BE2C (cell line): ENCODE measurements at regions not wholly inside any gene's neighbourhood (a gene's known extent, or its start where the extent isn't known, plus 50 kb on each side); places are given as distances from the start of the nearest gene placed in this dataset.

Experiments used
- DNase-seq: peaks from one replicate; pipeline ENCODE4 v3.0.0-alpha.2; 2020
- H3K27me3 ChIP-seq: fragments of 250-450 bp; sonication (Bioruptor Pico); 2 replicates; pipeline ENCODE4 v1.5.1; 2020; ENCODE audit warnings: mild to moderate bottlenecking
- H3K36me3 ChIP-seq: fragments of 250-450 bp; sonication (Bioruptor Pico); 2 replicates; pipeline ENCODE4 v1.5.1; 2020; ENCODE audit warnings: mild to moderate bottlenecking
- H3K4me1 ChIP-seq: fragments of 250-450 bp; sonication (Bioruptor Pico); 2 replicates; pipeline ENCODE4 v1.5.1; 2020
- H3K4me3 ChIP-seq: 2 replicates; pipeline ENCODE4 v1.5.1; 2011; ENCODE audit warnings: low read depth, low read length
- H3K9me3 ChIP-seq: fragments of 250-450 bp; sonication (Bioruptor Pico); 2 replicates; pipeline ENCODE4 v1.5.1; 2020
- CTCF ChIP-seq: IDR thresholded peaks from 2 replicates; pipeline ENCODE4 v1.5.1; 2012; ENCODE audit warnings: mild to moderate bottlenecking, low read depth, low read length

DNA sequence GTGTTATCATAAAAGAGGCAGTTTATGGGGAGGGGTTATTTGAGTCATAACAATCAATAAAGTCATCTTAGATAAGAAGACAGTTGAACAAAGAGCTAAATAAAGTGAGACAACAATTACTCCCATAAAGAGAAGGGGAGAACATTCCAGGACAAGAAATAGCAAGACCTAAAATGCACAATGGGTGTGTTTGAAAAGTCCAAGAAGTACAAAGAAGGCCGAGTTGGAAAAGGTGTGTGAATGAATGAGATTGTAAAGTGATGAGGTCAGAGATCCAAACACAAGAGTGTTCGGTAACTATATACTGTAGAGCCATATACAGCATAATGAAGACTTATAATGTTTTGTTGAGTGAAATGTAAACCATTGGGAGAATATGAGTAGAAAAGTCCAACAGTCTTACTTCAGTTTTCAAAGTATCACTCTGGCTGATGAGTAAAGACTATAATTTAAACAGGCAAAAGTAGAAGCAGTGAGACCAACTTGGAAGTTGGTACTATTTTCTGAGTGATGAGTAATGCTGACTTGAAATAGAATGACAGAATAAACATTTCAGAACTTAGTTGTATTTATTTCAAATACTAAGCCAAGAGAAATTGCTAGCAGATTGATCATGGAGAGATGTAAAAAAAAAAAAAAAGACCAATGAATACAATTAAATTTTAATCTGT, 868.7 kb upstream of the CDH9 start:
- Histone ChIP-seq H3K4me3 (no peak overlapping the region), H3K9me3 (no peaks in the 10 kb centered on the region), H3K4me1 (peaks cover 4% of the 10 kb centered on the region), H3K27me3 (no peaks in the 10 kb centered on the region), H3K36me3 (no peaks in the 10 kb centered on the region)
- DNase-seq = no peak
- TF ChIP-seq CTCF = no peak

DNA sequence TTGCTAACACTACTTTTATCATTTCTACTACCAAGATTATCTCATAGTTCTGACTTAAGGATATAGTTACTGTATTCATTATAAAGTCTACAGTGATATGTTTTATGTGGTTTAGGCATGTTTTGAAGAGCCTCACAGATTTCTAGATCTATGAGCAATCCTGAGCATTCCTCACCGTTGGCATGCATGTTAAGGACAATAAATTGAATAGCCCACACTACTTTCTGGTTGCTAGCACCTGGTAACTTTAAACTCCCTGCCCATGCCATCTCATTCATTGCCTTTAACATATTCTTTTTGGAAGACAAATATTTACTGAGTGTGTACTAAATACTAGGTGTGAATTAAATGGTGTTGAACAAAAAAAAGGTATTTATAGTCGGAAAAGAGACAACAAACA, 868.1 kb upstream of the CDH9 start:
- TF ChIP-seq CTCF = no peak
- DNase-seq = no peak
- no peaks in the 10 kb centered on the region for H3K27me3 ChIP-seq
- H3K36me3 ChIP-seq = no peaks in the 10 kb centered on the region
- no peak overlapping the region for H3K4me3 ChIP-seq
- H3K4me1 ChIP-seq = peaks cover 4% of the 10 kb centered on the region
- H3K9me3 ChIP-seq = no peaks in the 10 kb centered on the region

DNA sequence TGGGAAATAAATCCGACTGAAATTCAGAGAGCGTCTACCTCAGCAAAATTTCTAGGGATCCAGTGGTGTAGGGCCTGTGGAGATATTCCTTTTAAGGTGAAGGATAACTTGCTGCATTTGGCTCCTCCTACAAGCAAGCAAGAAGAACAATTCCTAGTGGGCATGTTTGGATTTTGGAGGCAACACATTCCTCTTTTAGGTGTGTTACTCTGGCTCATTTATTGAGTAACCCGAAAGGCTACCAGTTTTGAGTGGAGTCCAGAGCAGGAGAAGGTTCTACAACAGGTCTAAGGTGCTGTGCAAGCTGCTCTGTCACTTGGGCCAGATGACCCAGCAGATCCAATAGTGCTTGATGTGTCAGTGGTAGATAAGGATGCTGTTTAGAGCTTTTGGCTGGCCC, 862.4 kb upstream of the CDH9 start:
- no peaks in the 10 kb centered on the region for H3K27me3 ChIP-seq
- H3K36me3 ChIP-seq = no peaks in the 10 kb centered on the region
- DNase-seq = no peak
- TF ChIP-seq CTCF = no peak
- H3K9me3 ChIP-seq = no peaks in the 10 kb centered on the region
- H3K4me3 ChIP-seq = no peak overlapping the region
- H3K4me1 ChIP-seq = no peaks in the 10 kb centered on the region

DNA sequence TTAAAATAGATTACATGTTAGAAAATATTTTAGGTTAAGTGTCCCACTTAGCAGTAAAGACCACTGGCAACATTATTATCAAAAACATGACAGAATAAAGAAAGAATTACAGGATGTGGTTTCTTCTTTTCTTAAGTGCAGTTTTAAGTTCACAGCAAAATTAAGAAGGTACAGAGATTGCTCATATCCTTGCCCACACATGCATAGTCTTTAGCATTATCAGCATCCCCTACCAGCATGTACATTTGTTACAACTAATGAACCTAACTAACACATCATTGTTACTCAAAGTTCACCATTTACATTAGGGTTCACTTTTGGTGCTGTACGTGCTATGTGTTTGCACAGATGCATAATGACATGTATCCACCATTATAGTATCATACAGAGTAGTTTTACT, 837.7 kb upstream of the CDH9 start:
- Histone ChIP-seq H3K27me3 (no peaks in the 10 kb centered on the region), H3K4me1 (no peaks in the 10 kb centered on the region), H3K4me3 (no peak overlapping the region), H3K36me3 (no peaks in the 10 kb centered on the region), H3K9me3 (no peaks in the 10 kb centered on the region)
- DNase-seq = no peak
- TF ChIP-seq CTCF = no peak

- Histone ChIP-seq H3K27me3 (no peaks in the 10 kb centered on the region), H3K36me3 (no peaks in the 10 kb centered on the region), H3K9me3 (no peaks in the 10 kb centered on the region), H3K4me3 (no peak overlapping the region), H3K4me1 (no peaks in the 10 kb centered on the region)
- no peak for DNase-seq
- TF ChIP-seq CTCF = no peak
Measured at GRCh38 chr5:27875148-27875547, 836.8 kb upstream of the CDH9 start.

DNA sequence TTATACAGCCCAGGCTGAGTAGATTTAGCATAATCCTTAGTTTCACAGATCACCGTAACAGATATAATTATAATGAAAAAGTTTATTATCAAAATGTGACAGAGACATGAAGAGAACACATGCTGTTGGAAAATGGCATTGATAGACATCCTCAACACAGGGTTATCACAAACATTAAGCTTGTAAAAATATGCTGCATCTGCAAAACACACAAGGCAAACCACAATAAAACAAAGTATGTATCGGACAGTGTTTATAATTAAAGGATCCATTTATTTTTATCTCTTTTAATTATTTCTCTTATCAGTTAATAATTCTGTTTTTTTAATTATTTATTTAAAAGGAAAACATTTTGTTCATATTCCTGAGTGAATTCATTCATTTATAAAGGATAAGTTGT, 829.9 kb upstream of the CDH9 start:
- H3K4me3 ChIP-seq = no peak overlapping the region
- H3K36me3 ChIP-seq = no peaks in the 10 kb centered on the region
- no peaks in the 10 kb centered on the region for H3K27me3 ChIP-seq
- no peaks in the 10 kb centered on the region for H3K9me3 ChIP-seq
- no peaks in the 10 kb centered on the region for H3K4me1 ChIP-seq
- no peak for DNase-seq
- no peak for TF ChIP-seq CTCF
